Stomach (tissue), 8 donors: ENCODE measurements at regions not wholly inside any gene's neighbourhood (a gene's known extent, or its start where the extent isn't known, plus 50 kb on each side); places are given as distances from the start of the nearest gene placed in this dataset.

Experiments
- DNase-seq, 2 donors: peaks; one replicate each; pipeline versions ENCODE4 v3.0.0 to v3.0.0-alpha.2; 2013 to 2019
- H3K27ac ChIP-seq, 5 donors: fragments of 200-600 bp in 4 of 5; sonication (generic) in 4 of 5; one replicate each; pipeline ENCODE4 v1.5.1; 2013 to 2019; ENCODE audit warnings: mild to moderate bottlenecking in 1 of 5, moderate library complexity in 1 of 5
- H3K27me3 ChIP-seq, 3 donors: fragments of 200-600 bp; sonication (generic); one replicate each; pipeline ENCODE4 v1.5.1; 2017 to 2019; ENCODE audit warnings: mixed run types in 1 of 3
- H3K36me3 ChIP-seq, 4 donors: fragments of 200-600 bp; sonication (generic); 1 replicate in 3 of 4; 2 replicates in 1 of 4; pipeline ENCODE4 v1.5.1; 2016 to 2019
- H3K4me1 ChIP-seq, 4 donors: fragments of 200-600 bp; sonication (generic); one replicate each; pipeline ENCODE4 v1.5.1; 2016 to 2019
- H3K4me3 ChIP-seq, 4 donors: fragments of 200-600 bp; sonication (generic) in 3 of 4; one replicate each; pipeline ENCODE4 v1.5.1; 2016 to 2019; ENCODE audit warnings: mild to moderate bottlenecking in 1 of 4
- H3K9me3 ChIP-seq, 4 donors: fragments of 200-600 bp; sonication (generic); one replicate each; pipeline ENCODE4 v1.5.1; 2016 to 2019
- CTCF ChIP-seq, 7 experiments: fragments of 450-650 bp in 4 of 7; fragments of 200-600 bp in 3 of 7; sonication (generic) in 3 of 7; IDR thresholded peaks; one replicate each; pipeline ENCODE4 v1.5.1; 2016 to 2019; ENCODE audit warnings: antibody characterized with exemption in 7 of 7, control low read depth in 2 of 7, mild to moderate bottlenecking in 1 of 7
- EP300 ChIP-seq: sonication (generic); formaldehyde crosslinking; IDR thresholded peaks from one replicate; pipeline ENCODE4 v1.6.1; 2017; ENCODE audit warnings: antibody characterized with exemption
- POLR2A ChIP-seq, 4 donors: fragments of 450-650 bp; IDR thresholded peaks; one replicate each; pipeline ENCODE4 v1.6.1; 2016; ENCODE audit warnings: antibody characterized with exemption in 4 of 4, control low read depth in 2 of 4, mild to moderate bottlenecking in 1 of 4, moderate library complexity in 1 of 4
- POLR2AphosphoS5 ChIP-seq, 3 donors: sonication (generic); formaldehyde crosslinking; IDR thresholded peaks; one replicate each; pipeline ENCODE4 v1.6.1; 2016; ENCODE audit warnings: antibody characterized with exemption in 3 of 3
- WGBS, 5 donors: extraction: QIAGEN DNeasy Blood & Tissue Kit in 3 of 5; methylation state at CpG; one replicate each; pipeline versions ENCODE4 v1.1.5 to v1.1.7; 2013 to 2018; 5-methylcytosine and 5-hydroxymethylcytosine counted together
- intact Hi-C: fragments of 100-400 bp; cut with DNase I; formaldehyde crosslinking; loops from one replicate; pipeline ENCODE4 v1.15.1; 2023; ENCODE audit warnings: low total_unique reads
- donor health status: healthy with polysubstance abuse.
- donor health status: Bipolar disorder and iron deficiency.
- donor health status: healthy.

GRCh38 chr7:155885167-155886155 lies 73.2 kb upstream of the SHH start:
- no peaks in the 10 kb centered on the region for H3K27me3 ChIP-seq
- no peaks in the 10 kb centered on the region for H3K36me3 ChIP-seq
- WGBS, 5 donors = 54 to 63% (median 60%) methylated on average over 23 to 24 of the region's 24 CpGs
- peak; percentile 67 to 87 for DNase-seq
- H3K4me3 ChIP-seq = no peak overlapping the region
- peak in 2 of 3 donors; percentile 22 to 59 for TF ChIP-seq POLR2AphosphoS5 (IDR thresholded peaks at IDR 0.05)
- no peak for TF ChIP-seq POLR2A (IDR thresholded peaks at IDR 0.05)
- H3K27ac ChIP-seq = peak overlapping the region in 4 of 5 donors; percentile 29 to 65 (median 40)
- intact Hi-C loops = no loop called here
- H3K9me3 ChIP-seq = no peaks in the 10 kb centered on the region
- peaks cover 2 to 18% (median 15%) of the 10 kb centered on the region in 4 donors for H3K4me1 ChIP-seq

- Histone ChIP-seq H3K27ac (peak overlapping the region in 1 of 5 donors; percentile 65), H3K4me1 (peaks cover 0 to 11% (median 8%) of the 10 kb centered on the region in 4 donors), H3K4me3 (no peak overlapping the region), H3K36me3 (no peaks in the 10 kb centered on the region), H3K27me3 (no peaks in the 10 kb centered on the region), H3K9me3 (no peaks in the 10 kb centered on the region)
- WGBS, 5 donors = 87 to 92% (median 91%) methylated on average over 22 to 24 of the region's 24 CpGs
- intact Hi-C loops = no loop called here
- TF ChIP-seq POLR2A (IDR thresholded peaks at IDR 0.05) (no peak), EP300 (no peak), CTCF (IDR thresholded peaks at IDR 0.05) (no peak), POLR2AphosphoS5 (IDR thresholded peaks at IDR 0.05) (no peak)
- peak in 1 of 2 donors; percentile 22 for DNase-seq
Measured at GRCh38 chr7:155884225-155885166, 72.2 kb upstream of the SHH start.

- peak in 1 of 2 donors; percentile 21 for DNase-seq
- H3K4me3 ChIP-seq = no peak overlapping the region
- TF ChIP-seq POLR2AphosphoS5 (IDR thresholded peaks at IDR 0.05) = no peak
- TF ChIP-seq POLR2A (IDR thresholded peaks at IDR 0.05) = no peak
- no peak for TF ChIP-seq CTCF (IDR thresholded peaks at IDR 0.05)
- no peak for TF ChIP-seq EP300
- H3K4me1 ChIP-seq = peaks cover 0 to 9% (median 4%) of the 10 kb centered on the region in 4 donors
- no peaks in the 10 kb centered on the region for H3K36me3 ChIP-seq
- no peaks in the 10 kb centered on the region for H3K9me3 ChIP-seq
- no peaks in the 10 kb centered on the region for H3K27me3 ChIP-seq
- WGBS, 5 donors = 89 to 91% (median 90%) methylated on average over 16 of the region's 16 CpGs
- intact Hi-C loops = no loop called here
- no peak overlapping the region for H3K27ac ChIP-seq
Measured at GRCh38 chr7:155883491-155884224, 71.4 kb upstream of the SHH start.

- H3K9me3 ChIP-seq = no peaks in the 10 kb centered on the region
- intact Hi-C loops = no loop called here
- TF ChIP-seq POLR2A (IDR thresholded peaks at IDR 0.05) (no peak), POLR2AphosphoS5 (IDR thresholded peaks at IDR 0.05) (no peak), EP300 (no peak), CTCF (IDR thresholded peaks at IDR 0.05) (no peak)
- no peak for DNase-seq
- no peaks in the 10 kb centered on the region for H3K36me3 ChIP-seq
- H3K27ac ChIP-seq = no peak overlapping the region
- H3K27me3 ChIP-seq = no peaks in the 10 kb centered on the region
- no peak overlapping the region for H3K4me3 ChIP-seq
- H3K4me1 ChIP-seq = peaks cover 0 to 9% (median 4%) of the 10 kb centered on the region in 4 donors
- 79 to 88% (median 86%) methylated on average over 5 of the region's 5 CpGs for WGBS, 5 donors
Measured at GRCh38 chr7:155882596-155882995, 70.3 kb upstream of the SHH start.
